HG03025 (cell line): ENCODE measurements at regions not wholly inside any gene's neighbourhood (a gene's known extent, or its start where the extent isn't known, plus 50 kb on each side); places are given as distances from the start of the nearest gene placed in this dataset.
"Not testable (repeated sequence)": the region's sequence is repeated elsewhere in the genome, so short reads cannot be mapped to it uniquely, and the experiment has no call there.

ENCODE experiments used
- ATAC-seq: cut with Tn5 transposase; IDR thresholded peaks from one replicate; pipeline ENCODE4 v1.9.1; 2021; ENCODE audit warnings: mild to moderate bottlenecking, moderate library complexity; ENCODE audit not compliant: unreplicated experiment, low FRiP score

DNA sequence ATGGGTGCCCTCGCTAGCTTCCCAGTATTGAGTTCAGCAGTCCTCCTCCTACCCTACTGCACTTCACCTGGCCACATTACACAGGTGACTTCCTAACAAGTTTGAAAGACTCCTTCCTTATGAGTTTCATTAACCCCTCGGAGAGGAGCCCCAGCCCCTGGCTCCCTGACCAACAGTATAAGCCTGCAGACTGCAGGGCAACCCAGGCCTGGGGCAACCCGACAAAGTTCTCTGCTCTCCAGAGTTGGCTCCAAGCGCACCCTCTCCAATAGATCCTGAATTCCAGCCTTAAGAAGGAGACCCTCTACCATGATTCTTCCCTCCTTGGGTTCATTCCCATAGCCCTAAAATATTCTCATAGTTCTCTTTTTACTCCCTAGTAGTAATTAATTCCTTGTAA, 1162.8 kb upstream of the TMEFF2 start:
- no peak for ATAC-seq

DNA sequence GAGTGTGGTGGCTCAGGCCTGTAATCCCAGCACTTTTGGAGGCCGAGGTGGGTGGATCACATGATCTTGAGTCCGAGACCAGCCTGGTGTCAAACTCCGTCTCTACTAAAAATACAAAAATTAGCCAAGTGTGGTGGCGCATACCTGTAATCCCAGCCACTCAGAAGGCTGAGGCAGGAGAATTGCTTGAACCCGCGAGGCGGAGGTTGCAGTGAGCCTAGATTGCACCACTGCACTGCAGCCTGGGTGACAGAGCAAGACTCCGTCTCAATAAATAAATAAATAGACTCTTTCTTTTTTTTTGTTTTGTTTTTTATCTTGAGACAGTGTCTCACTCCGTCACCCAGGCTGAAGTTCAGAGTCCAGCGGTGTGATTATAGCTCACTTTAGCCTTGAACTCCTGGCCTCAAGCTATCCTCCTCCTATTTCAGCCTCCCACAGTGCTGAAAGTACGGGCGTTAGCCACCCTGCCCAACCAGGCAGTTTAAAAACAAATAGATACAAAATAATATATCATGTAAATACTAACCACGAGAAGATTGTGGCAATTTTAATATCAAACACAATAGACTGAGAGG, 1158.0 kb upstream of the TMEFF2 start:
- ATAC-seq, result not testable (repeated sequence)

DNA sequence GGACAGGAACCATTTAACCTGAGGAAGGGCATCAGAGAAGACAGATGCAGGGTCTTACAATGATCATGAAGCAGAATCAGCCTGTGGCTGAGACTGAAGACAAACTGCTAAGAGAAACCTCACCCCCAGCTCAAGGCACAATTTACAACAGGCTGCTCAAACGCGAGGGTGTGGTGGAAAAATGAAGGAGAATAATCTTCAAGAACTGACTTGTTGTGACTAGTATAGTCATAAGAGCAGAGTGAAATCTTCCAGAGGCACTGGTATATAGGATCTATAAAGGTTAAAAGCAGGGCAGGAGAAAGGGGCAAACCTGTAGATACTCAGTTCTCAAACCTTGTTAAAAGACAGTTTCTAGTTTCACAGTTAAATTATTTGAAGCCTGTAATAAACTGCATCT, 1155.8 kb upstream of the TMEFF2 start:
- ATAC-seq, result no peak

DNA sequence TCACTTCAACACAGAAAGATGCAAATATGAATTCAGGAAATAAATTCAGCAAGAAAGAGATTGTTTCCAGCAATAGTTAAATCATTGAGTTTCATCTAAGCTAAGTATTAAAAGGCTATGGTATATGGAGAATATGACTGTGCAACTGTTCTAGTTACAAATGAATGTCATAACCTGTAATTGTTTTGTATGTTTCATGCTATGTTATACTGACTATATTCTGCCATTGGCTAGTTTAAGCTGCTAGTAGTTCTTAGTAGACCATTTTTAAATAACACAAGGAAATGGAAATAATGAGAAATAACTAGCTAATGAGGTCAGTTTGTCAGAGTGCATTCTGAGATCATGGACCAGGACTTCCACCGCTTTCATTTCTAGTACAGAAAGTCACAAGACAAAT, 1154.9 kb upstream of the TMEFF2 start:
- ATAC-seq, result no peak

DNA sequence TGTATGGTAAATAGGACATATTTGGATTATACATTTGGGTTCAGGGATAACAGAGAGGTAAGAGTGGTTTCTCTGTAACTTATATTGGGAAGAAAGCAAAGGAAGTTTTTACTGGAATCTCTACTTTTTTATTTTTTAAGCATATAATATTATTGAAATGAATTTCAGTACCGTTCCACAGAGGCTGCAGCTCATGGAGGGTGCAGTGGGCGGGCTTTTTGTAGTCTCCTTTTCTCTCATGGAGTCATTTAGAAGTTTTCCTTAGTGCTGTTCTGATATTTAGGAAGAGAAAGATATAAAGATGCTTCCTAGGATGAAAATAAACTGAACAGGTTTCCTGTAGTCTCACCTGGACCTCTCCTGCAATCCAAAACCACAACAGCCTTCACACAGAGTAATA, 1153.3 kb upstream of the TMEFF2 start:
- no peak for ATAC-seq

DNA sequence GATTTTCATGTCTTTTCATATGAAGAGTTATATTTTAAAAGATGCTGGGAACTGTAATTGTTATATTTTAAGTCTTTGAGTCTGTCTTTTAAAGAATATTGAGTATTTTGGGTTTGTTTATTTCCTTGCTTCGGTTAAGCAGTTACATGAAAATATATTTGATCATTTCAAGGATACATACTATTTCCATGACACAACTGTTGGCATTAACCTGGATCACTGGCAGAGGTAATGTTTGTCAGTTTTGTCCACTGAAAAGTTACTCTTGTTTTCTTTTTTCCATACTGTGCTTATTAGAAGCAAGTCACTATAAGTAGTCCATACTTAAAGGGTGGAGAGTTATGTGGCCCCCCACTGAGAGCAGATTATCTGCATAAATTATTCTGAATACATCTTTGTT, 1142.0 kb upstream of the TMEFF2 start:
- ATAC-seq, result no peak

DNA sequence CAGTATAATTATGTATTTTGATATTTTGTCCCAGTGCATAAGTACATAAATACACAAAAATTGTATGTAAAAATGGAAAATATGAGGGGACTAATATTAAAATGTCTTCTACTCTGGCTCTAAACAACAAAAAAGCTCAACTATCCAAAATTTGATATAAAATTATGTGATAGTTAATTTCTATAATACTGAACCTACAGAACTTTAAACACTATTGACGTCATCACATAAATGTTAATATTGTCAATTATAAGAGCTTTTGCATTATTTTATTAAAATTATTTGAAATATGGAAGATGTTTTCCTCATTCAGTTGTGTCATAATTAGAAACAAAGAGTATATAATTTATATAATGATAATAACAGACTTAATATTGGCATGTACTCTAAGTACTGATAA, 1139.7 kb upstream of the TMEFF2 start:
- ATAC-seq, result no peak

DNA sequence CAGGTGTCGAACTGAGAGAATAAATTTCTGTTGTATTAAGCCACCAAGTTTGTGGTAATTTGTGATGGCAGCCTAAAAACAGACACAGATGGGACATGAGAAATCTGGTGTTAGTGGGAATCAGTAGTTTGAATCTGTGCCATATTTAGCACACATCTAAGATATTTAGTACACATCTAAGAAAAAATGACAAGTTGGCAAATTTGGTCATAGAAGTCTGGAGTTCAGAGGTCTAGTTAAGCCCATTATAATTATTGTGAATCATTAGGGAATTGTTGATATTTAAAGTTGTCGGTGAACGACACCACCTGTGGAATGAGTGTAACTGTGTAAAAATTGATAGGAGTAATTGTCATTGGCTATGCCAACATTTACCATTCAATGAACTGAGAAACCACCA, 1138.8 kb upstream of the TMEFF2 start:
- ATAC-seq, result no peak

DNA sequence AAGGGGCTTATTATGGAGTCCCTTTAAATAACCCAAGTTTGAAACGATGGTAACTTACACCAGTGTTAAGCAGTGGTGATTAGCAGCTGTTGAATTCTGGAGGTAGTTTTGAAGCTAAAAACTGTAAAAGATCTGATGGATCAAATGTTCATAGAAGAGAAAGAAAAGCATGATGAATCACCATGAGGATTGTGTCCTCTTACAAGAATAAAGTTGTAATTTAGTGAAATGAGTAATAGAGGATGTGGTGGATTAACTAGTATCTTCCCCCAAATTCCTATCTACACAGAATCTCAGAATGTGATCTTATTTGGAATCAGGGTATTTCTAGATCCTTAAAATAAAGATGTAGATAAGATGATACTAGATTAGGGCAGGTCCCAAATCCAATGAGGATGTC, 1138.2 kb upstream of the TMEFF2 start:
- ATAC-seq, result no peak

DNA sequence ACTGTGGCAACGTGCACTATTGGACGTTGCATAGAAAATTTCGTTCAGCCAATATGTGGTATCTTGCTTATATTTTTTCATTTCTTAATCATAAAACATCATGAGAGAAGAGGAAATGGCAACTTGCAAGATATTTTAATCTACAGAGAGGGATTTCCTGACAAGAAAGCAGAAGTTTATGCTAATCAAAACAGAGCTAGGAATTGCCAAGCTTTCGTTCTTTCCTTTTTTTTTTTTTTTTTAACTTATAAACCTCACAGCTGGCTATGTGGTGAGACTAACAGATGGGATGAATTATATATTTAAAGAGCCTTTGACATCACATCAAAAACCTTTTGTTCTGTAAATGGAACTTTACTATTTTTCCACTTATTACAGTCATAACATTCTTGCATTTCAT, 1136.9 kb upstream of the TMEFF2 start:
- no peak for ATAC-seq

DNA sequence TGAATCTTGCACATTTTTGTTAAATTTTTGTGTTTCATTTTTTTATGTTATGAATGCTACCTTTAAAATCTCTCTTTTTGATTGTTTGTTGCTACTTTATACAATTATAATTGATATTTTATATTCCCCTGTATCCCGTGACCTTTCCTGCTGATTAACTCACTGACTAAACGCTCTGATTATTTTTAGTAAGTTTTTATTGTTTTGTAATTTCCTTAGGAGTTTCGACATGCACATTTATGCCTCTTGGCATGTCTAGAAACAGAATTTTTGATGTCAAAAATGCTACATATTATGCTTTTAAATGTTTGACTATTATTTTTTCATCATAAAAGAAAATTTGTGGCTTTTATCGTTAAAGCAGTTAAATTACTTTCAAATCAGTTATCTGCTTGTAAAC, 1131.6 kb upstream of the TMEFF2 start:
- ATAC-seq, result no peak

DNA sequence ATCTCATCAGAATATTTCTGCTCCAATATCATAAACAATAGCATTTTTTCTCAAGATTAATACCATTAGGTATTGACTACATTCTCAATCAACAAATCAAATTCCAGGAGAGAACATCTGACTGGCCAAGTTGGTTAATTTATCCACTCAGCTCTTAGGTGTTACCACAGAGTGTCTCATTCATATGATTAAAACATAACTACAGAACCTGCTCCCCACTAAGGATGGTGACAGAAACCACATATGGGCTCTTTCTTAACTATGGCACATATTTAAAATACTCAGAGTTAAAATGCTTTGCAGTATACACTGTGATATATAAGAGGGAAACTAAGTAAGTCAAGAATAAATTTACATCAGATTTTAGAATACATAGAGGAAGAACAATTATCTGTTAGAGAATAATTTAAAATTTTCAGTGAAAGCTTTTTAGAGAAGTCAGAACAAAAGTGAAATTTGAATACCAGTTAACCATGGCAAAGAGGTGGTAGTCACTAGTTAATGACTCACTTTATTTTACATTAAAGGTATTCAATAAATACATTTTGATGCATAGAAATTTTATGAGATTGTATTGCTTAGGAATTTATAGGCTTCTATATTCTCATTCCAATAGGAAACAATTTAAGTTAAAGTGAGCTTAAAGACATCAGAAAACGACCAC, 1120.8 kb upstream of the TMEFF2 start:
- ATAC-seq, result no peak

DNA sequence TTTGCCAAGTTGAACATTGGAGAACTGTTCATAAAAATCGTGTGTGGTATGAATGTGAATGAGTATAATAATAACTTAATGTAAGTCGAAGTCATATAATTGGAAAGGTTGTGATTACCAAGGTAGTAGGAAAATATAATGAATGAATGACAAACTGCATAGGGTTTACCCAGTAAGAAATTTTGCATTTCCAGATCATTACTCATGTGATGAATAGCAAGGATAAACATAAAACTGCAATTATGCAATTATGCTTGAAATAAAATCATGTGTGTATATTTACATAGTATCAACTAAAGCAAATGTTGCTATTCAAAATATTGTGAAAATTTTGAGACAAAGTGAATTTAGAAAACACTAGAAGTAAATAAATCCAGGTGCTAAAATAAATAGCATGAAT, 1108.7 kb upstream of the TMEFF2 start:
- no peak for ATAC-seq

DNA sequence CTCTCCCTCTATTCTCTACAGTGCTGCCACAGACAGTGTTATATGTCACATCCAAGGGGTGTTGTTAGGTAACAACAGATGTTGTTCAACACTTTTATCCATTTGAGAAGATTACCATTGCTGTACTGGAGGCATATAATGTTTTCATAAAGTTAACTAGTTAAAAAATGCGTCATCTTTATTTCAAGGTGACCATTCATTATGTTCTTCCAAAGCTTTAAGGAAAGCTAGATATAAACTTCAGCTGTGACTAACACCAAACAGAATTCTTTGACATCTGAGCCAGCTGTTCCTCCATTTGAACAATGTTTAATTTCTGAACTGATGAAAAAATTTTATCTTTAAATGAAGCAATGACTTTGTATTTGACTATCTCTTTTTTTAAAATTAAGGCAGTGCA, 1099.6 kb upstream of the TMEFF2 start:
- ATAC-seq, result no peak

DNA sequence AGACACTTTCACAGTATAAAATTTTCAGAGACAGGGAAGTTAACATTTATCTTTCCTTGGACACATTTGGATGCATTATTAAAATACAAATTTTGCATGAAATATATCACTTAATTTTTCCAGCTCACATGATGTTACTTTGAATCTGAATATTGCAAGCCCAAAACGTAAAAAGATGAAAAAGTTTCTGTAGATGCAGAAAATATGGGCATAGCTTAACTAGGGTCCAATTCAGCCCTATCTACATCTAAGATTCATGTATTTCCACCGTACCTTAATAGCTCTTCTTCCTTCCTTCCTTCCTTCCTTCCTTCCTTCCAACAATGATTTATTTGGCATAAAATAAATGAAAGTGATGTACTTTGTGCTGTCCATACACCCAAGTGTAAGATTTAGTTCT, 1084.6 kb upstream of the TMEFF2 start:
- no peak for ATAC-seq

DNA sequence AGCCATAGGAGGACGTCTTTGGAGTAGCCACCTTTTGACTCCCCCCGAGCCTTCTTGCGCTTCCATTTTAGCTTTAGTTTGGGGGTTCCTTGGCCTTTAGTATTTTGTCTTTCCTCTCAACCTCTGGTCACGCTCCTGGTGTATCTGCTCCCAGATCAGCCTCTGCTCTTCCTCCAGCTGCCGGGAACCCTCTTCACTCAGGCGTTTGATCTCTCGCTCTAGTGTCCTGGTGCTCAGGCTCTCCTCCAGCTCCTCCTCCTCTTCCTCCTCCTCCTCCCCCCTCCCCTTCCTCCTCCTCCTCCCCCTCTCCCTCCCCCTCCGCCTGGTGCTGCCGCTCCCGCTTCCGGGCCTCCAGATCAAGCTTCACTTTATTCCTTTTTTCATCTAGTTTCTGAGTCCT, 1082.3 kb upstream of the TMEFF2 start:
- no peak for ATAC-seq

DNA sequence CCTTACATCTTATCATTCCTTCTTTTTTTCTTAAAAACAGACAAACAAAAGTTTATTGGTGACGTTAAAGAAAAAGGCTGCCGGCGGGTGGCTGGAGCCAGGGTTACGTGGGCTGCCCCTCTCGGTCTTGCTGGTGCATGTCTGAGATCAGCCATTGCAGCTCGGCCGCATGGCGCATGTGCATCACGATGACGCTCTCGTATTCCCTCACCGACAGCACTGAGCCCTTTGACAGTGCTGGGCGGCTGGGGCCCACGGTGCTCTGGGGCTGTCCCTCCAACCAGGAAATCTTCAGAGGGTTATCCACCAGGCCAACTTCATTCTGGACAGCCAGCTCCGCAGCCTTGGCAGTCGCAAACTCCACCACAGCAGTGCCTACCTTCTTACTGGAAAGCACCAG, 1081.8 kb upstream of the TMEFF2 start:
- ATAC-seq, result no peak

DNA sequence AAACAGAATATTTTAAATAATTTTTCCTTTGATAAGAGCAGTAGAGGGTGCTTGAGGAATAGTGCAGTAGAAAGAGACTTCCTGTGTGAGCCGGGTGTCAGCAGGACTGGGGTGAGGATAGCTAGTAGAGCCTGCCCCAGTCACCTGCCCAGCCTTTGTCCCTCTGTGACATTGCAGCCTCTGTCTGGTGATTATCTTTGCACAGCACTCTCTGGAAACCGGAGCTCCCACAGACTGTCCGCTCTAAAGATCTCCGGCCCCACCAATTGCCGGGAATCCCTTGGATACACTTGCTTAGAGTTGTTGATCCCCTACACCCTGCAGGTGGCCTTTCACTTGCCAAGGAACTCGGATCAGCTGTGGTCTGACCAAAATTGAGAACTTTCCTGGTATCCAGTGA, 1081.3 kb upstream of the TMEFF2 start:
- no peak for ATAC-seq

DNA sequence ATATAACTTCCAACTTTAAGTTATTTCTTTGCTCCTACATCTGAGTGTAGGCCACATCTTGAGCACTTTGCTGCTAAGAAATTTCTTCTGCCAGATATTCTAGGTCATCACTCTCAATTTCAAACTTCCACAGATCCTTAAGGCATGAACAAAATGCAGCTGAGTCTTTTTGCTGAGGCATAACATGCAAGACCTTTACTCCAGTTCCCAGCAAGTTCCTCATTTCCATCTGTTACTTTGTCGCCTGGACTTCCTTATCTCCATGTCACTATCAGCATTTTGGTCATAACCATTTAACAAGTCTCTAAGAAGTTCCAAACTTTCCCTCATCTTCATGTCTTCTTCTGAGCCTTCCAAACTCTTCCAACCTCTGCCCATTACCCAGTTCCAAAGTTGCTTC, 1077.3 kb upstream of the TMEFF2 start:
- no peak for ATAC-seq

DNA sequence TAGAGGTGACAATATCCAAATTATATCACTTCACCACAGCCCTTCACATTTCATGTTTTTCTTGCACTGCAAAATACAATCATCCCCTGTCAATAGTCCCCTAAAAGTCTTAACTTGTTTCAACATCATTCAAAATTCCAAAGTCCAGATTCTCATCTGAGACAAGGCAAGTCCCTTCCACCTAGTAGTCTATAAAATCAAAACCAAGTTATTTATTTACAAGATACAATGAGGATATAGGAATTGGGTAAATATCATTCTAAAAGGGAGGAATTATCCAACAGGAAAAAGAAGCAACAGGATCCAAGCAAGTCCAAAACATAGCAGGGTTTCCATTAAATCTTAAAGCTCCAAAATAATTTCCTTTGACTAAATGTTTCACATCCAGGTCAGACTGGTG, 1076.1 kb upstream of the TMEFF2 start:
- ATAC-seq, result no peak

DNA sequence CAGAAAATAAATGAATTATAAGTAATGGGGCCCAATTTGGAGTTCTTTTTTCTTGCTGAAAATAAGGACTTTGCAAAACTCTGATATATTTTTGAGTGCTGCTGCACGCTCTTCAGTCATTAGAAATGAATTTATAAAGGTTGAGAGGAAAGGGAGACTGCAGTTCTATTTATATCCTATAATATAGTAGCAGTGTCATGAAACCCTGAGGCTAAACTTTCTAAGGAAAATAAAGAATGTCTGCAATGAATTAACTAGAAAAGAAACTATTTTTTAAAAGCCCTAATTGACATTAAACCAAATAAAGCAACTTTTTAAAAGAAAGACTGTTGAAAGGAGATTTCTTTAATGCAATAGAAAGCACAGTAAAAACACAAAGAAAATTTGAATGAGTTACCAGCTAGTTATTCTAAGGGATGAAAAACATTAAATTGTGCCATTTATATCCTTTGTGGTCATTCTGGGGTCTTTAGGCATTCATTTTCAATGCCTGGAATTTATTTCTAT, 1072.8 kb upstream of the TMEFF2 start:
- no peak for ATAC-seq

DNA sequence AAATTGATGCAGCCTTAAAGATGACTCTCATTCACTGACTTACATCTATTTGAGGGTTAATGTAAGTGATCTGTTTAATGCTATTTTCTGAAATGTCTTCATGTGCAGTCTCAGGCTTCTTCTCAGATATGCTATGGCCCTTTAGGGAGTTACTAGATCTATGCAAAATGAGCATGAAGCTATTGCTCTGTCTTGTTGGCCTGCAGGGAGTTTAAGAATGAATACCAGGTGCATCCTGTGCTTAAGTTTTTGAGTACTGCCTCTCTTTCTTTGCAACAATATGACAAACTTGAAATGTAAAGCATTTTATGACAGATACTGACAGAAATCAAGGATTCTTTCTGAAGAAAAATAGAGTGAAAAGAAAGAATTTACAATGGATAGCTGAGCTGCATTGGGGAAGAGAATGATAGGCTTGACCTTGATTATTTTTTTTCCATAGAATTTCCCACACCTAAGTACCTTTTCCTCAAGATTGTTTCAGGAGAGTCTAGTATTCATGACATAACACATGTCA, 1058.3 kb upstream of the TMEFF2 start:
- no peak for ATAC-seq
